ENCODE measurements at regions not wholly inside any gene's neighbourhood (a gene's known extent, or its start where the extent isn't known, plus 50 kb on each side); places are given as distances from the start of the nearest gene placed in this dataset.

GRCh38 chr9:135340143-135340655, 139.4 kb upstream of the PPP1R26 start:
- no peak overlapping the region for H2AFZ ChIP-seq (ENCODE audit: low read depth, low read length, severe bottlenecking)
- no peaks in the 10 kb centered on the region for H4K20me1 ChIP-seq (ENCODE audit: low read depth, low read length)
- no peaks in the 10 kb centered on the region for H3K79me2 ChIP-seq (ENCODE audit: insufficient read depth, low read length)
- no peak overlapping the region for H3K4me3 ChIP-seq (ENCODE audit: insufficient read depth, low read length, poor library complexity, severe bottlenecking)
- no peaks in the 10 kb centered on the region for H3K27me3 ChIP-seq (ENCODE audit: low read length)
- H3K27ac ChIP-seq (ENCODE audit: low read depth, low read length), result no peak overlapping the region
- H3K9me2 ChIP-seq (replicated peaks; ENCODE audit: insufficient read depth, low read length), result no peaks in the 10 kb centered on the region
- no peaks in the 10 kb centered on the region for H3K36me3 ChIP-seq (ENCODE audit: low read length)
- H3K9me3 ChIP-seq (ENCODE audit: insufficient read depth, low read length), result no peaks in the 10 kb centered on the region
- no peaks in the 10 kb centered on the region for H3F3A ChIP-seq (ENCODE audit: insufficient read depth)
- TF ChIP-seq CTCF (IDR thresholded peaks at IDR 0.05; ENCODE audit: insufficient read depth, low read length, poor library complexity, severe bottlenecking), result no peak
- H3K9ac ChIP-seq (ENCODE audit: low read length), result no peak overlapping the region
- H3K4me2 ChIP-seq (ENCODE audit: low read depth, low read length, poor library complexity, severe bottlenecking), result no peak overlapping the region

- H3K9ac ChIP-seq (ENCODE audit: low read length), result no peak overlapping the region
- TF ChIP-seq CTCF (IDR thresholded peaks at IDR 0.05; ENCODE audit: insufficient read depth, low read length, poor library complexity, severe bottlenecking) (no peak), EZH2phosphoT487 (conservative IDR thresholded peaks at IDR 0.05; ENCODE audit: low read length) (no peak)
These were observed 138.7 kb upstream of the PPP1R26 start for GRCh38 chr9:135340726-135341475.

GRCh38 chr9:135341612-135342169, 137.9 kb upstream of the PPP1R26 start:
- no peak overlapping the region for H2AFZ ChIP-seq (ENCODE audit: low read depth, low read length, severe bottlenecking)
- H3K9ac ChIP-seq (ENCODE audit: low read length), result no peak overlapping the region
- TF ChIP-seq EZH2phosphoT487 (conservative IDR thresholded peaks at IDR 0.05; ENCODE audit: low read length) (no peak), CTCF (IDR thresholded peaks at IDR 0.05; ENCODE audit: insufficient read depth, low read length, poor library complexity, severe bottlenecking) (no peak)
- no peaks in the 10 kb centered on the region for H3K9me2 ChIP-seq (replicated peaks; ENCODE audit: insufficient read depth, low read length)
- no peak overlapping the region for H3K4me2 ChIP-seq (ENCODE audit: low read depth, low read length, poor library complexity, severe bottlenecking)
- H3K36me3 ChIP-seq (ENCODE audit: low read length), result no peaks in the 10 kb centered on the region
- H3F3A ChIP-seq (ENCODE audit: insufficient read depth), result no peaks in the 10 kb centered on the region
- no peaks in the 10 kb centered on the region for H3K27me3 ChIP-seq (ENCODE audit: low read length)
- no peaks in the 10 kb centered on the region for H3K9me3 ChIP-seq (ENCODE audit: insufficient read depth, low read length)
- H4K20me1 ChIP-seq (ENCODE audit: low read depth, low read length), result no peaks in the 10 kb centered on the region
- H3K79me2 ChIP-seq (ENCODE audit: insufficient read depth, low read length), result no peaks in the 10 kb centered on the region
- H3K27ac ChIP-seq (ENCODE audit: low read depth, low read length), result no peak overlapping the region
- H3K4me3 ChIP-seq (ENCODE audit: insufficient read depth, low read length, poor library complexity, severe bottlenecking), result no peak overlapping the region

More at GRCh38 chr9:135340726-135341475, 138.7 kb upstream of the PPP1R26 start:
- Histone ChIP-seq H3K27ac (ENCODE audit: low read depth, low read length) (no peak overlapping the region), H3K4me3 (ENCODE audit: insufficient read depth, low read length, poor library complexity, severe bottlenecking) (no peak overlapping the region), H2AFZ (ENCODE audit: low read depth, low read length, severe bottlenecking) (no peak overlapping the region), H3K79me2 (ENCODE audit: insufficient read depth, low read length) (no peaks in the 10 kb centered on the region), H3K36me3 (ENCODE audit: low read length) (no peaks in the 10 kb centered on the region), H3F3A (ENCODE audit: insufficient read depth) (no peaks in the 10 kb centered on the region), H3K9me2 (replicated peaks; ENCODE audit: insufficient read depth, low read length) (no peaks in the 10 kb centered on the region), H3K27me3 (ENCODE audit: low read length) (no peaks in the 10 kb centered on the region), H3K9me3 (ENCODE audit: insufficient read depth, low read length) (no peaks in the 10 kb centered on the region), H4K20me1 (ENCODE audit: low read depth, low read length) (no peaks in the 10 kb centered on the region), H3K4me2 (ENCODE audit: low read depth, low read length, poor library complexity, severe bottlenecking) (no peak overlapping the region)
